ENCODE measurements at regions not wholly inside any gene's neighbourhood (a gene's known extent, or its start where the extent isn't known, plus 50 kb on each side); places are given as distances from the start of the nearest gene placed in this dataset.

- TF ChIP-seq POLR2A (IDR thresholded peaks at IDR 0.05) (no peak), CTCF (IDR thresholded peaks at IDR 0.05) (no peak)
Measured at GRCh38 chr3:154852515-154852914, 227.6 kb upstream of the MME start.

All from thyroid gland (tissue), 4 donors.